HCT116 (cell line): ENCODE measurements at regions not wholly inside any gene's neighbourhood (a gene's known extent, or its start where the extent isn't known, plus 50 kb on each side); places are given as distances from the start of the nearest gene placed in this dataset.

ENCODE experiments used
- ATAC-seq: fragments of 200-7000 bp; cut with Tn5 transposase; 2 replicates; pipeline ENCODE4 v1.9.1; 2020; ENCODE audit warnings: mild to moderate bottlenecking, moderate library complexity
- BruUV-seq: library from RNA; stranded (reverse); fragments of 400-500 nt; replicated peaks from 2 replicates; lab custom pipeline; 2021; lab: Mats Ljungman, UMichigan
- CTCF ChIA-PET: fragments of 300-600 bp; sonication (Branson Sonifier 250); formaldehyde crosslinking; loops from one replicate; lab custom pipeline; 2021; ENCODE audit warnings: antibody characterized with exemption; lab: Charles Lee
- POLR2A ChIA-PET: fragments of 300-600, 350-600 bp; sonication (Branson Sonifier 250); formaldehyde crosslinking; loops from one replicate; lab custom pipeline; 2021; ENCODE audit warnings: antibody characterized with exemption; lab: Charles Lee
- RAD21 ChIA-PET, 2 experiments: fragments of 300-600 bp; sonication (Branson Sonifier 250); formaldehyde crosslinking; loops; one replicate each; lab custom pipeline; 2023; ENCODE audit warnings: low total read pairs in 2 of 2; ENCODE audit not compliant: uncharacterized antibody in 2 of 2, unreplicated experiment in 2 of 2, low non-redundant PET in 1 of 2; lab: Charles Lee
- DNase-seq: peaks from one replicate; pipeline ENCODE4 v3.0.0-alpha.2; 2010; ENCODE audit warnings: low read depth, low spot score
- H2AFZ ChIP-seq: fragments of 200-600 bp; shearing (Covaris generic), sonication (generic); 2 replicates; pipeline ENCODE4 v1.6.1; 2017; ENCODE audit warnings: low read depth, mixed run types, mixed read lengths, antibody characterized with exemption, low read length; ENCODE audit not compliant: poor library complexity, severe bottlenecking
- H3K27ac ChIP-seq: 2 replicates; pipeline ENCODE4 v1.5.1; 2012; ENCODE audit warnings: low read depth, low read length
- H3K27me3 ChIP-seq: fragments of 200-600 bp; sonication (generic); 2 replicates; pipeline ENCODE4 v1.6.1; 2016; ENCODE audit warnings: mixed run types, low read length, mixed read lengths; ENCODE audit not compliant: insufficient read depth
- H3K36me3 ChIP-seq, 2 experiments: fragments of 200-500 bp in 1 of 2; fragments of 200-600 bp in 1 of 2; sonication (Bioruptor generic) in 1 of 2; sonication (generic) in 1 of 2; 2 replicates each; pipeline versions ENCODE4 v1.5.1 to v1.6.1; 2014 to 2016; ENCODE audit warnings: low read length in 2 of 2, inconsistent platforms in 1 of 2, mixed read lengths in 1 of 2, mixed run types in 1 of 2; ENCODE audit not compliant: insufficient read depth in 2 of 2, control insufficient read depth in 1 of 2
- H3K4me1 ChIP-seq, 2 experiments: fragments of 200-600 bp in 1 of 2; sonication (generic) in 1 of 2; 2 replicates each; pipeline versions ENCODE4 v1.5.1 to v1.6.1; 2012 to 2017; ENCODE audit warnings: low read length in 2 of 2, inconsistent platforms in 1 of 2, mild to moderate bottlenecking in 1 of 2, mixed read lengths in 1 of 2, mixed run types in 1 of 2, moderate library complexity in 1 of 2; ENCODE audit not compliant: insufficient read depth in 2 of 2, control insufficient read depth in 1 of 2
- H3K4me2 ChIP-seq: fragments of 200-600 bp; sonication (generic); 2 replicates; pipeline ENCODE4 v1.6.1; 2017; ENCODE audit warnings: mixed run types, low read length, mixed read lengths
- H3K4me3 ChIP-seq, 2 experiments: fragments of 200-600 bp in 1 of 2; sonication (generic) in 1 of 2; replicated peaks in 1 of 2; 2 replicates each; pipeline ENCODE4 v1.5.1; 2011 to 2016; ENCODE audit warnings: low read length in 2 of 2, control low read depth in 1 of 2, low read depth in 1 of 2, mild to moderate bottlenecking in 1 of 2, mixed read lengths in 1 of 2, mixed run types in 1 of 2
- H3K79me2 ChIP-seq: fragments of 200-600 bp; sonication (generic); 2 replicates; pipeline ENCODE4 v1.6.1; 2017; ENCODE audit warnings: mild to moderate bottlenecking, mixed run types, low read length, moderate library complexity, mixed read lengths; ENCODE audit not compliant: insufficient read depth
- H3K9ac ChIP-seq: fragments of 200-600 bp; sonication (generic); 2 replicates; pipeline ENCODE4 v1.6.1; 2016; ENCODE audit warnings: low read length, mixed read lengths
- H3K9me2 ChIP-seq: fragments of 200-600 bp; sonication (generic), shearing (Covaris generic); 2 replicates; pipeline ENCODE4 v1.6.1; 2017; ENCODE audit warnings: mixed run types, mild to moderate bottlenecking, moderate library complexity; ENCODE audit not compliant: insufficient read depth
- H3K9me3 ChIP-seq, 2 experiments: fragments of 200-500 bp in 1 of 2; fragments of 200-600 bp in 1 of 2; sonication (Bioruptor generic) in 1 of 2; sonication (generic) in 1 of 2; 2 replicates each; pipeline ENCODE4 v1.6.1; 2014 to 2017; ENCODE audit warnings: low read length in 2 of 2, mixed read lengths in 2 of 2, inconsistent platforms in 1 of 2, low read depth in 1 of 2, mild to moderate bottlenecking in 1 of 2, mixed run types in 1 of 2, moderate library complexity in 1 of 2; ENCODE audit not compliant: control insufficient read depth in 1 of 2, insufficient read depth in 1 of 2
- H4K20me1 ChIP-seq: fragments of 200-600 bp; sonication (generic), shearing (Covaris generic); 2 replicates; pipeline ENCODE4 v1.6.1; 2017; ENCODE audit warnings: mixed run types, mild to moderate bottlenecking, moderate library complexity; ENCODE audit not compliant: insufficient read depth
- ATF3 ChIP-seq: IDR thresholded peaks from 2 replicates; pipeline ENCODE4 v1.6.1; 2012
- EGR1 ChIP-seq: IDR thresholded peaks from 2 replicates; pipeline ENCODE4 v1.6.1; 2012; ENCODE audit warnings: low read depth
- EZH2 ChIP-seq: fragments of 200-600 bp; sonication (generic); IDR thresholded peaks from 2 replicates; pipeline ENCODE4 v1.6.1; 2017; ENCODE audit warnings: antibody characterized with exemption, mixed run types
- FOSL1 ChIP-seq: IDR thresholded peaks from 2 replicates; pipeline ENCODE4 v1.6.1; 2012; ENCODE audit warnings: low read depth
- POLR2A ChIP-seq: IDR thresholded peaks from 2 replicates; pipeline ENCODE4 v1.7.0; 2011; ENCODE audit warnings: borderline replicate concordance; ENCODE audit not compliant: insufficient read depth, insufficient read length; ENCODE audit errors: extremely low read depth
- REST ChIP-seq: IDR thresholded peaks from 2 replicates; pipeline ENCODE4 v1.6.1; 2012; ENCODE audit warnings: low read depth
- SP1 ChIP-seq: IDR thresholded peaks from 2 replicates; pipeline ENCODE4 v1.6.1; 2012; ENCODE audit warnings: low read depth
- SRF ChIP-seq: IDR thresholded peaks from 2 replicates; pipeline ENCODE4 v1.6.1; 2012; ENCODE audit warnings: low read depth
- intact Hi-C: fragments of 100-400 bp; cut with micrococcal nuclease; formaldehyde crosslinking; loops from 2 replicates; pipeline ENCODE4 v1.10.0; 2022

- no peak for TF ChIP-seq EGR1
- no peak for TF ChIP-seq ATF3
- TF ChIP-seq FOSL1: no peak
- TF ChIP-seq SP1: no peak
- TF ChIP-seq SRF: no peak
- TF ChIP-seq EZH2: no peak
- no peak for TF ChIP-seq REST
- no peak for TF ChIP-seq POLR2A
- H3K9ac ChIP-seq: no peak overlapping the region
- CTCF ChIA-PET: interaction anchor here (0.5 kb wide), 1 partner anchor 217 kb away, joined by 5 read pairs; no protein-coding TSS in a partner anchor
- no peaks in the 10 kb centered on the region for H3K9me3 ChIP-seq
- BruUV-seq: no TSS peak
- H4K20me1 ChIP-seq: no peaks in the 10 kb centered on the region
- no peak overlapping the region for H3K4me3 ChIP-seq
- no peaks in the 10 kb centered on the region for H3K79me2 ChIP-seq
- no peaks in the 10 kb centered on the region for H3K4me1 ChIP-seq
- RAD21 ChIA-PET: no interaction called here
- H3K27me3 ChIP-seq: peaks cover 47% of the 10 kb centered on the region
- DNase-seq: no peak
- POLR2A ChIA-PET: no interaction called here
- no peaks in the 10 kb centered on the region for H3K9me2 ChIP-seq
- H3K27ac ChIP-seq: no peak overlapping the region
- ATAC-seq: no peak
- no peak overlapping the region for H2AFZ ChIP-seq
- H3K36me3 ChIP-seq: no peaks in the 10 kb centered on the region
- intact Hi-C loops: no loop called here
- no peak overlapping the region for H3K4me2 ChIP-seq
These were observed 591.5 kb upstream of the CFAP20DC start for GRCh38 chr3:59641169-59641899.
